SK-N-SH treated with all-trans-retinoic acid at 6 μM for 48 hours (cell line): ENCODE measurements at regions not wholly inside any gene's neighbourhood (a gene's known extent, or its start where the extent isn't known, plus 50 kb on each side); places are given as distances from the start of the nearest gene placed in this dataset.

Experiments used
- ARNTL ChIP-seq: fragments of 450-650 bp; formaldehyde crosslinking; IDR thresholded peaks from 2 replicates; pipeline ENCODE4 v1.5.0; 2020; ENCODE audit warnings: low read depth, mild to moderate bottlenecking, moderate library complexity, borderline replicate concordance
- ISL1 ChIP-seq: fragments of 250-450 bp; sonication (Bioruptor Pico); IDR thresholded peaks from 2 replicates; pipeline ENCODE4 v2.1.2; 2022; ENCODE audit warnings: mild to moderate bottlenecking, moderate library complexity
- OSR1 ChIP-seq: fragments of 250-450 bp; sonication (Bioruptor Pico); IDR thresholded peaks from 2 replicates; pipeline ENCODE4 v1.8.0; 2022; ENCODE audit warnings: moderate library complexity, mild to moderate bottlenecking, inconsistent platforms
- ZC3H10 ChIP-seq: fragments of 250-450 bp; sonication (Bioruptor Pico); IDR thresholded peaks from 2 replicates; pipeline ENCODE4 v1.5.1; 2021; ENCODE audit warnings: mild to moderate bottlenecking, moderate library complexity
- ZNF70 ChIP-seq: fragments of 450-650 bp; formaldehyde crosslinking; IDR thresholded peaks from 2 replicates; pipeline ENCODE4 v1.5.0; 2020; ENCODE audit warnings: mild to moderate bottlenecking, moderate library complexity
- TF ChIP-seq, protein P1 (sequence below): fragments of 250-450 bp; sonication (Bioruptor Pico); IDR thresholded peaks from 2 replicates; pipeline ENCODE4 v1.8.0; 2020; ENCODE audit warnings: mild to moderate bottlenecking, moderate library complexity, borderline replicate concordance
- TF ChIP-seq, protein P2 (sequence below): fragments of 250-450 bp; sonication (Bioruptor Pico); IDR thresholded peaks from 2 replicates; pipeline ENCODE4 v1.5.1; 2021; ENCODE audit warnings: mild to moderate bottlenecking, moderate library complexity
- TF ChIP-seq, protein P3 (sequence below): fragments of 250-450 bp; sonication (Bioruptor Pico); IDR thresholded peaks from 2 replicates; pipeline ENCODE4 v1.5.1; 2020; ENCODE audit warnings: low read depth, mild to moderate bottlenecking, moderate library complexity

DNA sequence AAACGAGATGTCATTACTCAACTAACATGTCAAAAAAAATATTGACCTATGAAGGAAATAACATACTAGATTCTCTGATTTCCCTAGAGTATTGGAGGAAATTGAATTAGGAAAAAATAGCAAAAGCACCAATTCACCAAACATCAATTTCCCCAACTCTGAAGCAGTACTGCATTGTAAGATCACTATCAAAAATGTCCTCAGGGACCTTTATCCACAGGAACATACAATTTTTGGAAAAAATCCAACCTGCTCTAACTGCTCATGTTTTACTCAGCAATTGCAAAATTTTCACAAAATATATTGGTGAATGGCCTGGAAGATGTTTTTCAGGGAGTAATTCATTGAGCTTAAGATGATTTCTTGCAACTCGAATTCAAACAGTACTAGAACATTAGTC lies 239.0 kb upstream of the GIMD1 start:
- TF ChIP-seq, protein P1, sequence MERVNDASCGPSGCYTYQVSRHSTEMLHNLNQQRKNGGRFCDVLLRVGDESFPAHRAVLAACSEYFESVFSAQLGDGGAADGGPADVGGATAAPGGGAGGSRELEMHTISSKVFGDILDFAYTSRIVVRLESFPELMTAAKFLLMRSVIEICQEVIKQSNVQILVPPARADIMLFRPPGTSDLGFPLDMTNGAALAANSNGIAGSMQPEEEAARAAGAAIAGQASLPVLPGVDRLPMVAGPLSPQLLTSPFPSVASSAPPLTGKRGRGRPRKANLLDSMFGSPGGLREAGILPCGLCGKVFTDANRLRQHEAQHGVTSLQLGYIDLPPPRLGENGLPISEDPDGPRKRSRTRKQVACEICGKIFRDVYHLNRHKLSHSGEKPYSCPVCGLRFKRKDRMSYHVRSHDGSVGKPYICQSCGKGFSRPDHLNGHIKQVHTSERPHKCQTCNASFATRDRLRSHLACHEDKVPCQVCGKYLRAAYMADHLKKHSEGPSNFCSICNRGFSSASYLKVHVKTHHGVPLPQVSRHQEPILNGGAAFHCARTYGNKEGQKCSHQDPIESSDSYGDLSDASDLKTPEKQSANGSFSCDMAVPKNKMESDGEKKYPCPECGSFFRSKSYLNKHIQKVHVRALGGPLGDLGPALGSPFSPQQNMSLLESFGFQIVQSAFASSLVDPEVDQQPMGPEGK = no peak
- TF ChIP-seq, protein P2, sequence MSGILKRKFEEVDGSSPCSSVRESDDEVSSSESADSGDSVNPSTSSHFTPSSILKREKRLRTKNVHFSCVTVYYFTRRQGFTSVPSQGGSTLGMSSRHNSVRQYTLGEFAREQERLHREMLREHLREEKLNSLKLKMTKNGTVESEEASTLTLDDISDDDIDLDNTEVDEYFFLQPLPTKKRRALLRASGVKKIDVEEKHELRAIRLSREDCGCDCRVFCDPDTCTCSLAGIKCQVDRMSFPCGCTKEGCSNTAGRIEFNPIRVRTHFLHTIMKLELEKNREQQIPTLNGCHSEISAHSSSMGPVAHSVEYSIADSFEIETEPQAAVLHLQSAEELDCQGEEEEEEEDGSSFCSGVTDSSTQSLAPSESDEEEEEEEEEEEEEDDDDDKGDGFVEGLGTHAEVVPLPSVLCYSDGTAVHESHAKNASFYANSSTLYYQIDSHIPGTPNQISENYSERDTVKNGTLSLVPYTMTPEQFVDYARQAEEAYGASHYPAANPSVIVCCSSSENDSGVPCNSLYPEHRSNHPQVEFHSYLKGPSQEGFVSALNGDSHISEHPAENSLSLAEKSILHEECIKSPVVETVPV (CRISPR knock-in tag) = no peak
- no peak for TF ChIP-seq ZC3H10 (CRISPR knock-in tag)
- TF ChIP-seq, protein P3, sequence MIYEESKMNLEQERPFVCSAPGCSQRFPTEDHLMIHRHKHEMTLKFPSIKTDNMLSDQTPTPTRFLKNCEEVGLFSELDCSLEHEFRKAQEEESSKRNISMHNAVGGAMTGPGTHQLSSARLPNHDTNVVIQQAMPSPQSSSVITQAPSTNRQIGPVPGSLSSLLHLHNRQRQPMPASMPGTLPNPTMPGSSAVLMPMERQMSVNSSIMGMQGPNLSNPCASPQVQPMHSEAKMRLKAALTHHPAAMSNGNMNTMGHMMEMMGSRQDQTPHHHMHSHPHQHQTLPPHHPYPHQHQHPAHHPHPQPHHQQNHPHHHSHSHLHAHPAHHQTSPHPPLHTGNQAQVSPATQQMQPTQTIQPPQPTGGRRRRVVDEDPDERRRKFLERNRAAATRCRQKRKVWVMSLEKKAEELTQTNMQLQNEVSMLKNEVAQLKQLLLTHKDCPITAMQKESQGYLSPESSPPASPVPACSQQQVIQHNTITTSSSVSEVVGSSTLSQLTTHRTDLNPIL (CRISPR knock-in tag) = no peak
- TF ChIP-seq ZNF70 (CRISPR knock-in tag) = no peak
- TF ChIP-seq ISL1 = no peak
- no peak for TF ChIP-seq ARNTL (CRISPR knock-in tag)
- TF ChIP-seq OSR1 (CRISPR knock-in tag) = no peak
